ENCODE measurements at regions not wholly inside any gene's neighbourhood (a gene's known extent, or its start where the extent isn't known, plus 50 kb on each side); places are given as distances from the start of the nearest gene placed in this dataset.

DNA sequence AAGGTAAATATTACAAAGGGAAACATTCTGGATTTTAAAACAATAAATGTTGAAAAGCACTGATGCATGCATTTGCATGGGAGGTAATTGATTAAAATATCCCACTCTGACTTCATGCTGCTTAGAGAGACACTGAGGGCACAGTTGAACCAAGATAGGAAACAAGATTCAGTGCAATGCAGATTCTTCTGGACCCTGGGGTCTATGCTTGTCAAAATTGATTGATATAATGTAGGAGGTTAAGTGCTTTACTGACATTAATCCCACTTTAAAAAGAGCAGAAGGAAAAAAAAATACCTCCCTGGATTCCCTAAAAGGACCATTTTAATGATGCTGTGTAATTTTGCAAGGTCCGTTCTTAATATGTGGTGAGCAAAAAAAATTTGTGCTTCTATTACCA, 454.2 kb downstream of the GABRB3 start:
- no peak for TF ChIP-seq GATA3 (IDR thresholded peaks at IDR 0.05; ENCODE audit: low read depth, low read length)
- TF ChIP-seq GATA2 (IDR thresholded peaks at IDR 0.05; ENCODE audit: low read depth, low read length) = no peak

All from SH-SY5Y (cell line).